PC-3 (cell line): ENCODE measurements at regions not wholly inside any gene's neighbourhood (a gene's known extent, or its start where the extent isn't known, plus 50 kb on each side); places are given as distances from the start of the nearest gene placed in this dataset.

Experiments used
- ATAC-seq: fragments of 200-7000 bp; cut with Tn5 transposase; 2 replicates; pipeline ENCODE4 v1.9.1; 2020; ENCODE audit warnings: mild to moderate bottlenecking, moderate library complexity
- BruUV-seq: library from RNA; stranded (reverse); fragments of 400-500 nt; replicated peaks from 2 replicates; lab custom pipeline; 2021; lab: Mats Ljungman, UMichigan
- CTCF ChIA-PET: fragments of 300-600 bp; sonication (Branson Sonifier 250); formaldehyde crosslinking; loops from one replicate; lab custom pipeline; 2022; ENCODE audit warnings: antibody characterized with exemption; lab: Charles Lee
- POLR2A ChIA-PET: fragments of 300-600 bp; sonication (Branson Sonifier 250); formaldehyde crosslinking; loops from one replicate; lab custom pipeline; 2022; ENCODE audit warnings: antibody characterized with exemption; ENCODE audit not compliant: unreplicated experiment; lab: Charles Lee
- DNase-seq: peaks from one replicate; pipeline ENCODE4 v3.0.0-alpha.2; 2015
- H2AFZ ChIP-seq: fragments of 300-600 bp; sonication (generic); 2 replicates; pipeline ENCODE4 v1.6.0; 2016; ENCODE audit warnings: antibody characterized with exemption, low read length
- H3F3A ChIP-seq: fragments of 300-600 bp; sonication (generic); one replicate; pipeline ENCODE4 v1.6.0; 2017; ENCODE audit warnings: antibody characterized with exemption, low read length, control low read depth, mild to moderate bottlenecking; ENCODE audit not compliant: unreplicated experiment
- H3K27ac ChIP-seq: fragments of 300-600 bp; sonication (generic); 2 replicates; pipeline ENCODE4 v1.5.1; 2016; ENCODE audit warnings: mild to moderate bottlenecking, low read length
- H3K27me3 ChIP-seq: fragments of 300-600 bp; sonication (generic); 2 replicates; pipeline ENCODE4 v1.6.1; 2016; ENCODE audit warnings: low read length, mixed read lengths
- H3K36me3 ChIP-seq: fragments of 300-600 bp; sonication (generic); 2 replicates; pipeline ENCODE4 v1.6.1; 2016; ENCODE audit warnings: low read depth, mixed run types, low read length, mixed read lengths
- H3K4me1 ChIP-seq: fragments of 300-600 bp; sonication (generic); 2 replicates; pipeline ENCODE4 v1.5.1; 2016; ENCODE audit warnings: low read length; ENCODE audit not compliant: insufficient read depth
- H3K4me2 ChIP-seq: fragments of 300-600 bp; sonication (generic); 2 replicates; pipeline ENCODE4 v1.6.0; 2016; ENCODE audit warnings: low read length
- H3K4me3 ChIP-seq: fragments of 300-600 bp; sonication (generic); 2 replicates; pipeline ENCODE4 v1.5.1; 2016; ENCODE audit warnings: mild to moderate bottlenecking, low read length, mixed read lengths
- H3K79me2 ChIP-seq: fragments of 300-600 bp; sonication (generic); 2 replicates; pipeline ENCODE4 v1.6.1; 2017; ENCODE audit warnings: low read length, mixed read lengths
- H3K9ac ChIP-seq: fragments of 300-600 bp; sonication (generic); 2 replicates; pipeline ENCODE4 v1.6.0; 2016; ENCODE audit warnings: mild to moderate bottlenecking, low read length
- H3K9me2 ChIP-seq: fragments of 300-600 bp; sonication (generic); replicated peaks from 2 replicates; pipeline ENCODE4 v1.6.1; 2016; ENCODE audit warnings: mixed run types, low read length, mixed read lengths
- H3K9me3 ChIP-seq: fragments of 300-600 bp; sonication (generic); 2 replicates; pipeline ENCODE4 v1.6.1; 2016; ENCODE audit warnings: low read length, mixed read lengths
- H4K20me1 ChIP-seq: fragments of 300-600 bp; sonication (generic); 2 replicates; pipeline ENCODE4 v1.6.1; 2016; ENCODE audit warnings: low read length, mixed read lengths
- EZH2 ChIP-seq: fragments of 300-600 bp; sonication (generic); IDR thresholded peaks from one replicate; pipeline ENCODE4 v1.6.1; 2017; ENCODE audit warnings: antibody characterized with exemption, mild to moderate bottlenecking, low read length; ENCODE audit not compliant: unreplicated experiment
- EZH2phosphoT487 ChIP-seq: fragments of 300-600 bp; sonication (generic); IDR thresholded peaks from 2 replicates; pipeline ENCODE4 v1.6.1; 2018; ENCODE audit warnings: mild to moderate bottlenecking, antibody characterized with exemption, low read length, borderline replicate concordance
- intact Hi-C: fragments of 100-400 bp; cut with micrococcal nuclease; formaldehyde crosslinking; loops from 2 replicates; pipeline ENCODE4 v1.9.0; 2023
- TF ChIP-seq, protein P1 (sequence below): fragments of 300-600 bp; sonication (generic); conservative IDR thresholded peaks from 2 replicates; pipeline ENCODE4 v1.5.1; 2017; ENCODE audit warnings: antibody characterized with exemption, low read depth, mild to moderate bottlenecking, low read length

GRCh38 chr7:52897713-52898112 lies 137.7 kb upstream of the POM121L12 start:
- DNase-seq (no peak), ATAC-seq (no peak)
- Histone ChIP-seq H3K79me2 (no peaks in the 10 kb centered on the region), H3K36me3 (no peaks in the 10 kb centered on the region), H4K20me1 (no peaks in the 10 kb centered on the region), H3K27ac (no peak overlapping the region), H3K4me2 (no peak overlapping the region), H3K9me3 (no peaks in the 10 kb centered on the region), H3K9me2 (no peaks in the 10 kb centered on the region), H3K9ac (no peak overlapping the region), H2AFZ (no peak overlapping the region), H3F3A (no peaks in the 10 kb centered on the region), H3K27me3 (no peaks in the 10 kb centered on the region), H3K4me3 (no peak overlapping the region), H3K4me1 (no peaks in the 10 kb centered on the region)
- intact Hi-C loops: no loop called here
- BruUV-seq: no TSS peak
- TF ChIP-seq EZH2 (no peak), EZH2phosphoT487 (no peak)
- TF ChIP-seq, protein P1, sequence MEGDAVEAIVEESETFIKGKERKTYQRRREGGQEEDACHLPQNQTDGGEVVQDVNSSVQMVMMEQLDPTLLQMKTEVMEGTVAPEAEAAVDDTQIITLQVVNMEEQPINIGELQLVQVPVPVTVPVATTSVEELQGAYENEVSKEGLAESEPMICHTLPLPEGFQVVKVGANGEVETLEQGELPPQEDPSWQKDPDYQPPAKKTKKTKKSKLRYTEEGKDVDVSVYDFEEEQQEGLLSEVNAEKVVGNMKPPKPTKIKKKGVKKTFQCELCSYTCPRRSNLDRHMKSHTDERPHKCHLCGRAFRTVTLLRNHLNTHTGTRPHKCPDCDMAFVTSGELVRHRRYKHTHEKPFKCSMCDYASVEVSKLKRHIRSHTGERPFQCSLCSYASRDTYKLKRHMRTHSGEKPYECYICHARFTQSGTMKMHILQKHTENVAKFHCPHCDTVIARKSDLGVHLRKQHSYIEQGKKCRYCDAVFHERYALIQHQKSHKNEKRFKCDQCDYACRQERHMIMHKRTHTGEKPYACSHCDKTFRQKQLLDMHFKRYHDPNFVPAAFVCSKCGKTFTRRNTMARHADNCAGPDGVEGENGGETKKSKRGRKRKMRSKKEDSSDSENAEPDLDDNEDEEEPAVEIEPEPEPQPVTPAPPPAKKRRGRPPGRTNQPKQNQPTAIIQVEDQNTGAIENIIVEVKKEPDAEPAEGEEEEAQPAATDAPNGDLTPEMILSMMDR: no peak
- ChIA-PET CTCF (no interaction called here), POLR2A (no interaction called here)

GRCh38 chr7:52897288-52897687 lies 138.1 kb upstream of the POM121L12 start:
- no peak overlapping the region for H3K27ac ChIP-seq
- ChIA-PET CTCF (no interaction called here), POLR2A (no interaction called here)
- no peaks in the 10 kb centered on the region for H3K36me3 ChIP-seq
- no peak overlapping the region for H3K4me3 ChIP-seq
- no peak for DNase-seq
- H3F3A ChIP-seq: no peaks in the 10 kb centered on the region
- no TSS peak for BruUV-seq
- no peak overlapping the region for H3K4me2 ChIP-seq
- no peak overlapping the region for H3K9ac ChIP-seq
- no peak overlapping the region for H2AFZ ChIP-seq
- intact Hi-C loops: no loop called here
- ATAC-seq: no peak
- no peaks in the 10 kb centered on the region for H3K27me3 ChIP-seq
- H4K20me1 ChIP-seq: no peaks in the 10 kb centered on the region
- H3K9me2 ChIP-seq: no peaks in the 10 kb centered on the region
- no peak for TF ChIP-seq EZH2phosphoT487
- TF ChIP-seq, protein P1: no peak
- no peak for TF ChIP-seq EZH2
- H3K9me3 ChIP-seq: no peaks in the 10 kb centered on the region
- no peaks in the 10 kb centered on the region for H3K79me2 ChIP-seq
- no peaks in the 10 kb centered on the region for H3K4me1 ChIP-seq

DNA sequence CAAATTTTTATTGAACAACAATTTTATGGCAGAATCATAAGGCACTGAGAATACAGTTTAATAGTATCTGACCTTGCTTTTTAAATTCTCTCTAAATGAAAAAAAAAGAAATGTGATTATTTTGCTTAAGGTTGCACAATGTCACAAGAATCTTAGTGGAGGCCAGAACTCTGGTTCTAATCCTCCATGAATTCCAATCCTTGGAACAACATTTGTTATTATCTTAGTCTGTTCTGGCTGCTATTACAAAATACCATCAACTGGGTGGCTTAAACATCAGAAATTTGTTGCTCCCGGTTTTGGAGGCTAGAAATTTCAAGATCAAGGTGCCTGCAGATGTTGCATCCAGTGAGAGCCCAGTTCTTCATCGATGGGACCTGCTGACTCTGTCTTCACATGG lies 158.2 kb upstream of the POM121L12 start:
- Histone ChIP-seq H3K27me3 (no peaks in the 10 kb centered on the region), H3K9me3 (0 out of 2 replicates have a peak, but pooled peaks cover 6% of the 10 kb centered on the region), H3K27ac (no peak overlapping the region), H3K9me2 (no peaks in the 10 kb centered on the region), H4K20me1 (no peaks in the 10 kb centered on the region), H2AFZ (no peak overlapping the region), H3K79me2 (no peaks in the 10 kb centered on the region), H3F3A (no peaks in the 10 kb centered on the region), H3K4me3 (no peak overlapping the region), H3K36me3 (no peaks in the 10 kb centered on the region), H3K9ac (no peak overlapping the region), H3K4me1 (no peaks in the 10 kb centered on the region), H3K4me2 (no peak overlapping the region)
- ATAC-seq: no peak
- BruUV-seq: no TSS peak
- POLR2A ChIA-PET: no interaction called here
- CTCF ChIA-PET: no interaction called here
- intact Hi-C loops: no loop called here
- no peak for DNase-seq
- no peak for TF ChIP-seq EZH2
- TF ChIP-seq EZH2phosphoT487: no peak
- TF ChIP-seq, protein P1: no peak
